ENCODE measurements at regions not wholly inside any gene's neighbourhood (a gene's known extent, or its start where the extent isn't known, plus 50 kb on each side); places are given as distances from the start of the nearest gene placed in this dataset.

DNA sequence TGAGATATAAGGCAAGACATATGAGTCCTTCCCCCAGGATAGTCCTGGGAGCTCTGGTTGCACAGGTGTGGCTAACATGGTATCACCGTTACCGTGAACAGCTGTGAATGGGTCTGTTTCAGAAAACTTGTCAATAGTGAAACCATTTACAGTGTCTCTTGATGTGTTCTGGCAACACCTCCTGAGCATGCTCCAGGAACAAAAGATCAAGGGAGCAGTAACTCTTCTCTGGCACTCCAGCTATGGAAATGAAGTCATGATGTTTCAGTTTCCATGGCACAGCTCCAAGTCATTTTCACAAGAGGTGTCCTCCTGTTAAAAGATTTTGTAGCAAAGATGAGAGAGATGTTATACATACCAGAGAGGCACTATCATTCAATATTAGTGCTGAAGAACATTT lies 253.7 kb downstream of the SNAPC1 start:
- TF ChIP-seq POLR2AphosphoS5 (IDR thresholded peaks at IDR 0.05; ENCODE audit: low read depth, low read length): no peak
- no peak for TF ChIP-seq POLR2A (IDR thresholded peaks at IDR 0.05; ENCODE audit: low read depth, low read length)

Data from GM12891 (cell line).